Cardiac muscle cell (in vitro differentiated cells and primary cell): ENCODE measurements at regions not wholly inside any gene's neighbourhood (a gene's known extent, or its start where the extent isn't known, plus 50 kb on each side); places are given as distances from the start of the nearest gene placed in this dataset.

Experiments used
- DNase-seq, 2 donors: peaks; one replicate each; pipeline versions ENCODE4 v3.0.0 to v3.0.0-alpha.2; 2010 to 2017; ENCODE audit warnings: low read depth in 1 of 2, low spot score in 1 of 2
- H3K27ac ChIP-seq: fragments of 200-600 bp; sonication (generic); 2 replicates; pipeline ENCODE4 v1.5.1; 2016
- H3K27me3 ChIP-seq: fragments of 200-600 bp; sonication (generic); 2 replicates; pipeline ENCODE4 v1.6.0; 2016; ENCODE audit warnings: control low read depth
- H3K36me3 ChIP-seq: fragments of 200-600 bp; sonication (generic); 2 replicates; pipeline ENCODE4 v1.5.1; 2016; ENCODE audit warnings: control low read depth
- H3K4me1 ChIP-seq: fragments of 200-600 bp; sonication (generic); 2 replicates; pipeline ENCODE4 v1.8.1; 2017; ENCODE audit warnings: low read depth, mild to moderate bottlenecking, mixed run types
- H3K4me3 ChIP-seq: fragments of 200-600 bp; sonication (generic); 2 replicates; pipeline ENCODE4 v1.5.1; 2016; ENCODE audit warnings: mild to moderate bottlenecking
- H3K9me3 ChIP-seq: fragments of 200-600 bp; sonication (generic); 2 replicates; pipeline ENCODE4 v1.5.1; 2017; ENCODE audit warnings: low read depth, mild to moderate bottlenecking, control low read depth
- TF ChIP-seq, protein P1 (sequence below): IDR thresholded peaks from 2 replicates; pipeline ENCODE4 v1.5.1; 2012; ENCODE audit warnings: low read depth, mild to moderate bottlenecking, low read length

DNA sequence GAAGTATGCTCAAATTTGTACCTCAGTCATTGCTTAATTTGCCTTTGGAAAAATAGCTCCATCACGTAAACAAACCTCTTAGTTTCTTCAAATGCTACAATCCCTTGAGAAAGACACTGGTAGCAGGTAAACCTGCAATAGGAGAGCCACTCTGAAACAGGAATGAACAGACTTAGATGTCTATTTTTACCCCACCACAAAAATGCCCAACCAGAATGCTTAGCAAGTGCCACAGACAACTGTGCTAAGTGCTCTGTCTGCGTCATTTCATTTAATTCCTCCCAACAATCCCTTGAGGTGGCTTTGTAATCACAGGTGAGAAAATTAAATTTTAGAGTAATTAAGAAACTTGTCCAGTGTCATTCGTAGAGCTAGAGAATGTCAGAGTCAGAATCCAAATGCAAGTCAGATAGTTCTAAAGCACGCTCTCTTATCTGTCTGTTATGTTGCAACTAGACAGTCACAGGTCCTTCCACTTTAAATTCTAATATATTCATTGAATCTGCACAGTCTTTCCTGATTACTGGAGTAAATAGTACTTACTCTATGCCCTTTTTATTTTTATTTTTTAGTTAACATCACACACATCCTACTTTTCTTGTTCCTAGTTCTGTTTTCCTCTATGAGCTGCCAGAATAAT, 89.0 kb upstream of the GRIA4 start:
- peak in 1 of 2 donors; percentile 38 for DNase-seq
- H3K4me1 ChIP-seq: peaks cover 11% of the 10 kb centered on the region
- H3K27me3 ChIP-seq: no peaks in the 10 kb centered on the region
- peak overlapping the region; percentile 79 for H3K27ac ChIP-seq
- H3K4me3 ChIP-seq: no peak overlapping the region
- no peaks in the 10 kb centered on the region for H3K36me3 ChIP-seq
- TF ChIP-seq, protein P1, sequence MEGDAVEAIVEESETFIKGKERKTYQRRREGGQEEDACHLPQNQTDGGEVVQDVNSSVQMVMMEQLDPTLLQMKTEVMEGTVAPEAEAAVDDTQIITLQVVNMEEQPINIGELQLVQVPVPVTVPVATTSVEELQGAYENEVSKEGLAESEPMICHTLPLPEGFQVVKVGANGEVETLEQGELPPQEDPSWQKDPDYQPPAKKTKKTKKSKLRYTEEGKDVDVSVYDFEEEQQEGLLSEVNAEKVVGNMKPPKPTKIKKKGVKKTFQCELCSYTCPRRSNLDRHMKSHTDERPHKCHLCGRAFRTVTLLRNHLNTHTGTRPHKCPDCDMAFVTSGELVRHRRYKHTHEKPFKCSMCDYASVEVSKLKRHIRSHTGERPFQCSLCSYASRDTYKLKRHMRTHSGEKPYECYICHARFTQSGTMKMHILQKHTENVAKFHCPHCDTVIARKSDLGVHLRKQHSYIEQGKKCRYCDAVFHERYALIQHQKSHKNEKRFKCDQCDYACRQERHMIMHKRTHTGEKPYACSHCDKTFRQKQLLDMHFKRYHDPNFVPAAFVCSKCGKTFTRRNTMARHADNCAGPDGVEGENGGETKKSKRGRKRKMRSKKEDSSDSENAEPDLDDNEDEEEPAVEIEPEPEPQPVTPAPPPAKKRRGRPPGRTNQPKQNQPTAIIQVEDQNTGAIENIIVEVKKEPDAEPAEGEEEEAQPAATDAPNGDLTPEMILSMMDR: no peak
- H3K9me3 ChIP-seq: no peaks in the 10 kb centered on the region

DNA sequence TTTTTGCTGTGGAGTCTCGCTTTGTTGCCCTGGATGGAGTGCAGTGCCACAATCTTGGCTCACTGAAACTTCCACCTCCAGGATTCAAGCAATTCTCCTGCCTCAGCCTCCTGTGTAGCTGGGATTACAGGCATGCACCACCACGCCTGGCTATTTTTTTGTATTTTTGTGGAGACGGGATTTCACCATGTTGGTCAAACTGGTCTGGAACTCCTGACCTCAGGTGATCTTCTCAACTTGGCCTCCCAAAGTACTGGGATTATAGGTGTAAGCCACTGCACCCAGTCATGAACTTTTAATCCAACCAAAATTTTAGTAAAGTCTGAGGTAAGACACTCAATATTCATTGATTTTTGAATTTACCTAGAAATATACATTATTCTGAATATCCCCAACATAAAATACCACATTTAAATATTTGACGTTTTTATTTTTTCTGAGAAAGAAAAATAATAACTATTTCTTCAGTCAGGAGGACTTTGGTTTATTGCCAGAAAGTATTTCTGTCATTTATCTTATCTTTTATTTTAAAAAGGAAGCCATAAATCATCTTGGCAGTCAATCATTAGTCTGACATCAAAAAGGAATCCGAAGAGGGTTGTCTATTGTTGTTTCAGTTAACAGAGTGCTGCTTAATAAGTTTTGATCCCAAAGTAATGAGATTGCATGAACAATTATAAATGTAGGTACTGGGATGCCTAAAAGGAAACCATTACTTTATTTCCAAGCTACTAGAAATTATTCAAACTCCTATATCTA, 102.2 kb upstream of the GRIA4 start:
- no peak for DNase-seq

DNA sequence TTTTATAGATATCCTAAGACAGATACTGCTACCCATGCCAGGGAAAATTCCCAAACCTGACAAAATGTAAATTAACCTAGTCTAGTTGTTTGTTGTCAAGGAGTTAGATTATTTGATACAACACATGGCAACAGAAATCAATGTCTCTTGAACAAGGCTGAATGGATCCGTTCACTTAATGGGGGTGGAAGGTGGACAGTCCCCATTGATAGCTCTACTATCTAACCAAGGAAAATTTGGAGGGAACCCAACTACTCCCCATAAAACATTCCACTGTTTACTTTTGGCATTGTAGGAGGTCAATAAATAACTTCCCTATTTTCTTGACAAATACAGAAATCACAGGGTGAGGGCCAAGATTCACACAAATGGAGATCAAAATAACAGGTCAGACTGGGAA, 117.9 kb upstream of the GRIA4 start:
- no peaks in the 10 kb centered on the region for H3K27me3 ChIP-seq
- no peak for DNase-seq
- peaks cover 6% of the 10 kb centered on the region for H3K4me1 ChIP-seq
- no peaks in the 10 kb centered on the region for H3K9me3 ChIP-seq
- H3K27ac ChIP-seq: no peak overlapping the region
- H3K4me3 ChIP-seq: no peak overlapping the region
- H3K36me3 ChIP-seq: no peaks in the 10 kb centered on the region
- TF ChIP-seq, protein P1: no peak

More for the DNA sequence above, 102.2 kb upstream of the GRIA4 start:
- Histone ChIP-seq H3K27me3 (no peaks in the 10 kb centered on the region), H3K4me3 (no peak overlapping the region), H3K27ac (no peak overlapping the region), H3K36me3 (no peaks in the 10 kb centered on the region), H3K4me1 (peaks cover 12% of the 10 kb centered on the region), H3K9me3 (no peaks in the 10 kb centered on the region)
- TF ChIP-seq, protein P1: no peak

- Histone ChIP-seq H3K27ac (no peak overlapping the region), H3K36me3 (no peaks in the 10 kb centered on the region), H3K4me1 (peaks cover 6% of the 10 kb centered on the region), H3K4me3 (no peak overlapping the region), H3K27me3 (no peaks in the 10 kb centered on the region), H3K9me3 (no peaks in the 10 kb centered on the region)
- DNase-seq: no peak
- TF ChIP-seq, protein P1: no peak
Measured at GRCh38 chr11:105491394-105491793, 118.5 kb upstream of the GRIA4 start.

- no peaks in the 10 kb centered on the region for H3K9me3 ChIP-seq
- no peaks in the 10 kb centered on the region for H3K36me3 ChIP-seq
- H3K4me1 ChIP-seq: peaks cover 6% of the 10 kb centered on the region
- no peak overlapping the region for H3K27ac ChIP-seq
- no peaks in the 10 kb centered on the region for H3K27me3 ChIP-seq
- TF ChIP-seq, protein P1: no peak
- no peak for DNase-seq
- H3K4me3 ChIP-seq: no peak overlapping the region
Measured at GRCh38 chr11:105490333-105490732, 119.5 kb upstream of the GRIA4 start.
